Stomach (tissue), 8 donors: ENCODE measurements at regions not wholly inside any gene's neighbourhood (a gene's known extent, or its start where the extent isn't known, plus 50 kb on each side); places are given as distances from the start of the nearest gene placed in this dataset.

Experiments used
- DNase-seq, 2 donors: peaks; one replicate each; pipeline versions ENCODE4 v3.0.0 to v3.0.0-alpha.2; 2013 to 2019
- H3K27ac ChIP-seq, 5 donors: fragments of 200-600 bp in 4 of 5; sonication (generic) in 4 of 5; one replicate each; pipeline ENCODE4 v1.5.1; 2013 to 2019; ENCODE audit warnings: mild to moderate bottlenecking in 1 of 5, moderate library complexity in 1 of 5
- H3K27me3 ChIP-seq, 3 donors: fragments of 200-600 bp; sonication (generic); one replicate each; pipeline ENCODE4 v1.5.1; 2017 to 2019; ENCODE audit warnings: mixed run types in 1 of 3
- H3K36me3 ChIP-seq, 4 donors: fragments of 200-600 bp; sonication (generic); 1 replicate in 3 of 4; 2 replicates in 1 of 4; pipeline ENCODE4 v1.5.1; 2016 to 2019
- H3K4me1 ChIP-seq, 4 donors: fragments of 200-600 bp; sonication (generic); one replicate each; pipeline ENCODE4 v1.5.1; 2016 to 2019
- H3K4me3 ChIP-seq, 4 donors: fragments of 200-600 bp; sonication (generic) in 3 of 4; one replicate each; pipeline ENCODE4 v1.5.1; 2016 to 2019; ENCODE audit warnings: mild to moderate bottlenecking in 1 of 4
- H3K9me3 ChIP-seq, 4 donors: fragments of 200-600 bp; sonication (generic); one replicate each; pipeline ENCODE4 v1.5.1; 2016 to 2019
- EP300 ChIP-seq: sonication (generic); formaldehyde crosslinking; IDR thresholded peaks from one replicate; pipeline ENCODE4 v1.6.1; 2017; ENCODE audit warnings: antibody characterized with exemption
- POLR2A ChIP-seq, 4 donors: fragments of 450-650 bp; IDR thresholded peaks; one replicate each; pipeline ENCODE4 v1.6.1; 2016; ENCODE audit warnings: antibody characterized with exemption in 4 of 4, control low read depth in 2 of 4, mild to moderate bottlenecking in 1 of 4, moderate library complexity in 1 of 4
- POLR2AphosphoS5 ChIP-seq, 3 donors: sonication (generic); formaldehyde crosslinking; IDR thresholded peaks; one replicate each; pipeline ENCODE4 v1.6.1; 2016; ENCODE audit warnings: antibody characterized with exemption in 3 of 3
- WGBS, 5 donors: extraction: QIAGEN DNeasy Blood & Tissue Kit in 3 of 5; methylation state at CpG; one replicate each; pipeline versions ENCODE4 v1.1.5 to v1.1.7; 2013 to 2018; 5-methylcytosine and 5-hydroxymethylcytosine counted together
- intact Hi-C: fragments of 100-400 bp; cut with DNase I; formaldehyde crosslinking; loops from one replicate; pipeline ENCODE4 v1.15.1; 2023; ENCODE audit warnings: low total_unique reads
- TF ChIP-seq, protein P1 (sequence below), 7 experiments: fragments of 450-650 bp in 4 of 7; fragments of 200-600 bp in 3 of 7; sonication (generic) in 3 of 7; IDR thresholded peaks; one replicate each; pipeline ENCODE4 v1.5.1; 2016 to 2019; ENCODE audit warnings: antibody characterized with exemption in 7 of 7, control low read depth in 2 of 7, mild to moderate bottlenecking in 1 of 7
- donor health status: healthy with polysubstance abuse.
- donor health status: Bipolar disorder and iron deficiency.
- donor health status: healthy.

DNA sequence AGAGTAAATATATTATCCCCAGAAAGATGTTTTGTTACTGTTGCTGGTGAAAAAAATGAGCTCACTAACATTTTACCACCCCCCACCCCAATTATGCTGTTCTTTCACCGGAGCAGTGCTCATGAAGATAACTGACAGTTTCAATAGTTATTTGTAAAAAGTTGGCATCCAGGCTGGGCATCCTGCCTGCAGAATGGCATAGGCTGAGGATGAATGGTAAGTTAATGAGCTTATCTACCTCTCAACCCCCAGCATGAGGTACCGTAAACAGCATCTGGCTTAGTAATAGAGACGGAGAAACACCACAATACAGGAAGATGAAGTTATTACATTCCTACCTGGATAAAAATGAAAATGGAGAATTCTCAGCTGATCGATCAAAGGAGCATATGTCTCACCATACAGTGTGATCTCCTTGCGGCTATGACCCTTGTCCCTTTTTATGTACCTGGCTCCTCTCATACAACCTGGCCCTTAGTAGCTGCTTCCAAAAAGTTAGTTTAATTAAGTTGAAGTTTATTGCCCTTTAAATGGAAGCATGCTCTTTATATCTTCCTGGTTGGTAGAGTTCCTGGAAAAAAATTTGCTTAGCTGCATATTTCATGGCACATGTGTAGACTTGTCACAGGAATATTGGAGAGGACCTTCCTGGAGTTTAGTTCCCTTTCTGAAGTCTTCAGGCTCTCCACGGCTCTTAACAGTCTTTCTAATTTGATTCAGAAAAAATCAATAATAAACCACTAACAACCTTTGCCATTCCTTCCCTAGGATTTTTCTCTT lies 61.2 kb upstream of the MPHOSPH6 start:
- H3K27ac ChIP-seq, result no peak overlapping the region
- no peaks in the 10 kb centered on the region for H3K36me3 ChIP-seq
- H3K27me3 ChIP-seq, result no peaks in the 10 kb centered on the region
- intact Hi-C loops, result loop anchor here (5.0 kb wide), 1 partner anchor 199 kb away; no protein-coding TSS in a partner anchor
- WGBS, 5 donors, result 60 to 71% (median 67%) methylated on average over 6 of the region's 6 CpGs
- no peak overlapping the region for H3K4me3 ChIP-seq
- H3K4me1 ChIP-seq, result peaks cover 0 to 5% (median 2%) of the 10 kb centered on the region in 4 donors
- TF ChIP-seq, protein P1, sequence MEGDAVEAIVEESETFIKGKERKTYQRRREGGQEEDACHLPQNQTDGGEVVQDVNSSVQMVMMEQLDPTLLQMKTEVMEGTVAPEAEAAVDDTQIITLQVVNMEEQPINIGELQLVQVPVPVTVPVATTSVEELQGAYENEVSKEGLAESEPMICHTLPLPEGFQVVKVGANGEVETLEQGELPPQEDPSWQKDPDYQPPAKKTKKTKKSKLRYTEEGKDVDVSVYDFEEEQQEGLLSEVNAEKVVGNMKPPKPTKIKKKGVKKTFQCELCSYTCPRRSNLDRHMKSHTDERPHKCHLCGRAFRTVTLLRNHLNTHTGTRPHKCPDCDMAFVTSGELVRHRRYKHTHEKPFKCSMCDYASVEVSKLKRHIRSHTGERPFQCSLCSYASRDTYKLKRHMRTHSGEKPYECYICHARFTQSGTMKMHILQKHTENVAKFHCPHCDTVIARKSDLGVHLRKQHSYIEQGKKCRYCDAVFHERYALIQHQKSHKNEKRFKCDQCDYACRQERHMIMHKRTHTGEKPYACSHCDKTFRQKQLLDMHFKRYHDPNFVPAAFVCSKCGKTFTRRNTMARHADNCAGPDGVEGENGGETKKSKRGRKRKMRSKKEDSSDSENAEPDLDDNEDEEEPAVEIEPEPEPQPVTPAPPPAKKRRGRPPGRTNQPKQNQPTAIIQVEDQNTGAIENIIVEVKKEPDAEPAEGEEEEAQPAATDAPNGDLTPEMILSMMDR (IDR thresholded peaks at IDR 0.05), result no peak
- TF ChIP-seq POLR2AphosphoS5 (IDR thresholded peaks at IDR 0.05) (no peak), EP300 (no peak), POLR2A (IDR thresholded peaks at IDR 0.05) (no peak)
- no peaks in the 10 kb centered on the region for H3K9me3 ChIP-seq
- no peak for DNase-seq

DNA sequence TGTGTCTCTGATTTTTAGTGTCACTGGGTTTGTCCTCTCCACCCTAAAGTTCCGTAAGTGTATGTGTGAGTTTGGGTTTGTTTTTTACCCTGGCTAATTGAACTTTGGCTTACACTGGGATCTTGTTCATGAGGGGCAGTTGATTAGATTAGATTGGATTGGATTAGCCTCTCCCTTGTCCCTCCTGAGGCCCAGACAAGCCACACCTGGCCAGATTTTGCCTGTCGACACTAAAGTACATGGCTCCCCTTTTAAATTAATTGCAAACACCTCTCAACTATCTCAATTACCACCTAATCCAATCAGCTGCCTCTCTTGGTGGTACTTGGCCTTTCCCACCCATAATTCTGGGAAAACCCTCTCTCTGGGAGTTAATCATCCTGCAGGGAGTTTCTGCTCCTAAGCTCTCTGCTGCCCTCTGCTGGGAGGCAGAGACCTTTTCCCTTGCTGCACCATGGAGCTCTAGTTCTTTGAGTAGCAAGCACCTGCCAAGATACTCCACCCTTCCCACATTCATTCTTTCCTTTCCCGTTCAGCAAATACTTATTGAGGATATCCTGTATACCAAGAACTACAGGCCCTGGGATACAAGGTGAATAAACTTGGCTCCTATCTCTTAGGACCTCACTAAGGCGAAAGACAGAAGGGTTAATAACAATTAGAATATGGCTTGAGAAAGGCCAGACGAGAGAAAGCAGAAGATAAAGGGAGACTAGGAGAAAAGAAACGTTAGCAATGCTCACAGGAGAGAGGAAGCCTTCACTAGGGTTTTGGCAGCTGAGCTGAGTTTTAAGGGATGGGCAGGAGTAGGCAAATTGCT lies 60.0 kb upstream of the MPHOSPH6 start:
- Histone ChIP-seq H3K27ac (no peak overlapping the region), H3K4me3 (no peak overlapping the region), H3K36me3 (no peaks in the 10 kb centered on the region), H3K27me3 (no peaks in the 10 kb centered on the region), H3K9me3 (no peaks in the 10 kb centered on the region), H3K4me1 (peaks cover 0 to 5% (median 2%) of the 10 kb centered on the region in 4 donors)
- peak; percentile 84 to 88 for DNase-seq
- 34 to 46% (median 38%) methylated on average over 6 of the region's 6 CpGs for WGBS, 5 donors
- intact Hi-C loops, result loop anchor here (5.0 to 10.0 kb wide), 2 partner anchors 198 to 295 kb away; no protein-coding TSS in a partner anchor
- TF ChIP-seq, protein P1 (IDR thresholded peaks at IDR 0.05), result peak in 5 of 7 experiments; percentile 81 to 90 (median 88)
- TF ChIP-seq POLR2A (IDR thresholded peaks at IDR 0.05), result no peak
- TF ChIP-seq EP300, result no peak
- peak in 1 of 3 donors; percentile 32 for TF ChIP-seq POLR2AphosphoS5 (IDR thresholded peaks at IDR 0.05)

- Histone ChIP-seq H3K36me3 (no peaks in the 10 kb centered on the region), H3K27me3 (no peaks in the 10 kb centered on the region), H3K27ac (no peak overlapping the region), H3K4me1 (peaks cover 0 to 5% (median 2%) of the 10 kb centered on the region in 4 donors), H3K9me3 (no peaks in the 10 kb centered on the region), H3K4me3 (no peak overlapping the region)
- no peak for DNase-seq
- TF ChIP-seq POLR2A (IDR thresholded peaks at IDR 0.05) (no peak), EP300 (no peak)
- TF ChIP-seq, protein P1 (IDR thresholded peaks at IDR 0.05), result no peak
- WGBS, 5 donors, result 62 to 79% (median 65%) methylated on average over 9 of the region's 9 CpGs
- intact Hi-C loops, result loop anchor here (10.0 kb wide), 1 partner anchor 292 kb away; no protein-coding TSS in a partner anchor
Measured at GRCh38 chr16:82226327-82226726, 56.3 kb upstream of the MPHOSPH6 start.

- Histone ChIP-seq H3K4me1 (peaks cover 0 to 2% (median under 1%) of the 10 kb centered on the region in 4 donors), H3K4me3 (no peak overlapping the region), H3K36me3 (no peaks in the 10 kb centered on the region), H3K27ac (no peak overlapping the region), H3K27me3 (no peaks in the 10 kb centered on the region), H3K9me3 (no peaks in the 10 kb centered on the region)
- DNase-seq, result no peak
- 86 to 94% (median 90%) methylated on average over 2 of the region's 2 CpGs for WGBS, 5 donors
- TF ChIP-seq, protein P1 (IDR thresholded peaks at IDR 0.05), result no peak
- no peak for TF ChIP-seq POLR2A (IDR thresholded peaks at IDR 0.05)
- no peak for TF ChIP-seq EP300
- no peak for TF ChIP-seq POLR2AphosphoS5 (IDR thresholded peaks at IDR 0.05)
- intact Hi-C loops, result loop anchor here (10.0 kb wide), 1 partner anchor 290 kb away; no protein-coding TSS in a partner anchor
Measured at GRCh38 chr16:82224821-82225220, 54.8 kb upstream of the MPHOSPH6 start.
